Nephron progenitor cell (in vitro differentiated cells): ENCODE measurements at regions not wholly inside any gene's neighbourhood (a gene's known extent, or its start where the extent isn't known, plus 50 kb on each side); places are given as distances from the start of the nearest gene placed in this dataset.

Experiments used
- DNase-seq: peaks from one replicate; pipeline ENCODE4 v3.0.0; 2021
- H3K27ac Mint-ChIP-seq: 2 replicates; pipeline ENCODE4 v1.8.0; 2021; ENCODE audit warnings: mild to moderate bottlenecking, moderate library complexity, mixed read lengths
- H3K27me3 Mint-ChIP-seq: 2 replicates; pipeline ENCODE4 v1.8.0; 2021; ENCODE audit warnings: mild to moderate bottlenecking, low read depth, mixed read lengths; ENCODE audit not compliant: poor library complexity
- H3K36me3 Mint-ChIP-seq: 2 replicates; pipeline ENCODE4 v1.8.0; 2021; ENCODE audit warnings: low read depth, mixed read lengths
- H3K4me1 Mint-ChIP-seq: 2 replicates; pipeline ENCODE4 v1.8.0; 2021; ENCODE audit warnings: mixed read lengths
- H3K4me3 Mint-ChIP-seq: 2 replicates; pipeline ENCODE4 v1.8.0; 2021; ENCODE audit warnings: mild to moderate bottlenecking, moderate library complexity, mixed read lengths
- H3K9me3 Mint-ChIP-seq: 2 replicates; pipeline ENCODE4 v1.8.0; 2021; ENCODE audit warnings: mild to moderate bottlenecking, moderate library complexity, mixed read lengths
- CTCF ChIP-seq: fragments of 200-600 bp; sonication (generic); IDR thresholded peaks from 2 replicates; pipeline ENCODE4 v1.5.0; 2021; ENCODE audit warnings: antibody characterized with exemption

GRCh38 chr1:30538226-30538992 is 185.0 kb downstream of the MATN1 start:
- Mint-ChIP-seq H3K4me1 (peaks cover 11% of the 10 kb centered on the region), H3K27ac (no peak overlapping the region), H3K36me3 (peaks cover 5% of the 10 kb centered on the region), H3K4me3 (no peak overlapping the region), H3K9me3 (peaks cover 15% of the 10 kb centered on the region), H3K27me3 (peaks cover 7% of the 10 kb centered on the region)
- no peak for TF ChIP-seq CTCF
- DNase-seq: no peak

- TF ChIP-seq CTCF: no peak
Observed at GRCh38 chr1:30537279-30537678, 186.1 kb downstream of the MATN1 start.

DNA sequence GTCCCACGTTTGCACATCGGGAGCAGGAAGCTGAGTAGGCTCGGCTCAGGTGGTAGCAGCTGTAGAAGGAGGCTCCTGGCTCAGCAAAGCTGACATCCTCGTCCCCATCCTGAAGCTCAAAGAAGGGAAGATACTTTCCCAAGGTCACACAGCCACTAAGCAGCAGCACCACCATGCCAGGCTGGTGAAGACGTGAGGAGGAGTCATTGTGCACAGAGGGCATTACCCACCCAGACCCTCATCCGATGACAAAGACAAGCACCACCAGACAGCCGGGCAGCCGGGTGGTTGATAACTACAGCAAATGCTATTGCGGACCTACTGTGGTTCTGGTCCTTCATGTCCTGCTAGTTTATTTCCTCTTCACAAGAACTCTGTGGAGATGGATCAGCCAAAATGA is 186.9 kb downstream of the MATN1 start:
- H3K27ac Mint-ChIP-seq: no peak overlapping the region
- peaks cover 18% of the 10 kb centered on the region for H3K27me3 Mint-ChIP-seq
- DNase-seq: no peak
- peaks cover under 1% of the 10 kb centered on the region for H3K36me3 Mint-ChIP-seq
- no peak for TF ChIP-seq CTCF
- H3K4me3 Mint-ChIP-seq: no peak overlapping the region
- H3K9me3 Mint-ChIP-seq: peaks cover 4% of the 10 kb centered on the region
- H3K4me1 Mint-ChIP-seq: peaks cover 11% of the 10 kb centered on the region

More at GRCh38 chr1:30537279-30537678, 186.1 kb downstream of the MATN1 start:
- DNase-seq: no peak
- H3K27ac Mint-ChIP-seq: no peak overlapping the region
- H3K4me3 Mint-ChIP-seq: no peak overlapping the region
- peaks cover 12% of the 10 kb centered on the region for H3K9me3 Mint-ChIP-seq
- peaks cover 18% of the 10 kb centered on the region for H3K27me3 Mint-ChIP-seq
- H3K4me1 Mint-ChIP-seq: peaks cover 11% of the 10 kb centered on the region
- peaks cover 5% of the 10 kb centered on the region for H3K36me3 Mint-ChIP-seq

- no peak for DNase-seq
- no peak for TF ChIP-seq CTCF
- H3K36me3 Mint-ChIP-seq: no peaks in the 10 kb centered on the region
- no peak overlapping the region for H3K27ac Mint-ChIP-seq
- H3K9me3 Mint-ChIP-seq: no peaks in the 10 kb centered on the region
- no peak overlapping the region for H3K4me3 Mint-ChIP-seq
- H3K4me1 Mint-ChIP-seq: peaks cover 11% of the 10 kb centered on the region
- H3K27me3 Mint-ChIP-seq: peaks cover 18% of the 10 kb centered on the region
Observed at GRCh38 chr1:30535595-30536325, 187.6 kb downstream of the MATN1 start.

DNA sequence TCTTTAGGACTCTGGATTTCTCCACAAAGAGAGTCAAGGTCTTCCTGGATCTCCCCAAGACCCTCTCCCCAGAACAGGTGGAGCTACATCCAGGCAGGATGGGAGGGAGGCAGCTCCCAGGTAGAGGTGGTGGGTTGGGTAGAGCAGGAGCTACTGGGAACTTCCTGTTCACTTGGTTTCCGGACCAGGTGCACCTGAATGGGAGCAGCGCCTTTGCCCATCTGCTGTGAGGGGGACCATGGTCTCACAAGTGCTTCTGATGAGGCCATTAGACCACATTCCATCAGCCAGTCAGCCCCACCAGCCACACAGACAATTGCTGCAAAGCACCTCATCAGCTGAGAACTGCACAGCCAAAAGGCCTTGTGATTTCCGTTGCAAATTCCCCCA is 188.8 kb downstream of the MATN1 start:
- Mint-ChIP-seq H3K36me3 (no peaks in the 10 kb centered on the region), H3K4me1 (peaks cover 10% of the 10 kb centered on the region), H3K4me3 (no peak overlapping the region), H3K27me3 (peaks cover 20% of the 10 kb centered on the region), H3K27ac (peak overlapping the region; percentile 22), H3K9me3 (peaks cover 1% of the 10 kb centered on the region)
- TF ChIP-seq CTCF: no peak
- DNase-seq: no peak
